Loucy (cell line): ENCODE measurements at regions not wholly inside any gene's neighbourhood (a gene's known extent, or its start where the extent isn't known, plus 50 kb on each side); places are given as distances from the start of the nearest gene placed in this dataset.

Source experiments
- H2AFZ ChIP-seq: fragments of 200-600 bp; sonication (generic); 2 replicates; pipeline ENCODE4 v1.6.0; 2016; ENCODE audit warnings: antibody characterized with exemption, mild to moderate bottlenecking, low read length, moderate library complexity
- H3F3A ChIP-seq: fragments of 200-600 bp; 2 replicates; pipeline ENCODE4 v1.6.0; 2016; ENCODE audit warnings: antibody characterized with exemption, low read depth, mild to moderate bottlenecking
- H3K27me3 ChIP-seq: fragments of 200-600 bp; sonication (generic); 2 replicates; pipeline ENCODE4 v1.6.1; 2014; ENCODE audit warnings: low read length, mild to moderate bottlenecking; ENCODE audit not compliant: insufficient read depth, poor library complexity, severe bottlenecking
- H3K36me3 ChIP-seq: fragments of 200-600 bp; sonication (generic); 2 replicates; pipeline ENCODE4 v1.6.1; 2016; ENCODE audit warnings: low read length; ENCODE audit not compliant: insufficient read depth
- H3K4me1 ChIP-seq: fragments of 200-600 bp; sonication (generic); 2 replicates; pipeline ENCODE4 v1.5.1; 2014; ENCODE audit warnings: low read length, mild to moderate bottlenecking; ENCODE audit not compliant: insufficient read depth, poor library complexity, severe bottlenecking
- H3K4me2 ChIP-seq: fragments of 200-600 bp; sonication (generic); 2 replicates; pipeline ENCODE4 v1.6.0; 2014; ENCODE audit warnings: antibody characterized with exemption, low read length, low read depth, mild to moderate bottlenecking; ENCODE audit not compliant: poor library complexity, severe bottlenecking
- H3K4me3 ChIP-seq: fragments of 200-600 bp; sonication (generic); 2 replicates; pipeline ENCODE4 v1.5.1; 2014; ENCODE audit warnings: low read length, mild to moderate bottlenecking, mixed read lengths; ENCODE audit not compliant: poor library complexity, severe bottlenecking
- H3K79me2 ChIP-seq: fragments of 200-600 bp; sonication (generic); 2 replicates; pipeline ENCODE4 v1.6.1; 2014; ENCODE audit warnings: low read length; ENCODE audit not compliant: insufficient read depth
- H3K9ac ChIP-seq: fragments of 200-600 bp; sonication (generic); 2 replicates; pipeline ENCODE4 v1.6.0; 2014; ENCODE audit warnings: mild to moderate bottlenecking, low read depth, low read length, moderate library complexity; ENCODE audit not compliant: poor library complexity, severe bottlenecking
- H3K9me2 ChIP-seq: fragments of 200-600 bp; sonication (generic); replicated peaks from 2 replicates; pipeline ENCODE4 v1.6.1; 2016; ENCODE audit warnings: low read depth, low read length, mixed read lengths
- H3K9me3 ChIP-seq: fragments of 200-600 bp; sonication (generic); 2 replicates; pipeline ENCODE4 v1.6.1; 2014; ENCODE audit warnings: mild to moderate bottlenecking, antibody characterized with exemption, low read length, low read depth; ENCODE audit not compliant: insufficient read depth
- H4K20me1 ChIP-seq: fragments of 200-600 bp; sonication (generic); 2 replicates; pipeline ENCODE4 v1.6.0; 2014; ENCODE audit warnings: antibody characterized with exemption, low read length, mild to moderate bottlenecking; ENCODE audit not compliant: insufficient read depth, poor library complexity, severe bottlenecking
- EZH2phosphoT487 ChIP-seq: fragments of 200-600 bp; IDR thresholded peaks from 2 replicates; pipeline ENCODE4 v1.6.1; 2018; ENCODE audit warnings: antibody characterized with exemption, mild to moderate bottlenecking, moderate library complexity, borderline replicate concordance
- TF ChIP-seq, protein P1 (sequence below): fragments of 200-600 bp; sonication (generic); conservative IDR thresholded peaks from 2 replicates; pipeline ENCODE4 v1.5.1; 2014; ENCODE audit warnings: mild to moderate bottlenecking, antibody characterized with exemption, low read length

DNA sequence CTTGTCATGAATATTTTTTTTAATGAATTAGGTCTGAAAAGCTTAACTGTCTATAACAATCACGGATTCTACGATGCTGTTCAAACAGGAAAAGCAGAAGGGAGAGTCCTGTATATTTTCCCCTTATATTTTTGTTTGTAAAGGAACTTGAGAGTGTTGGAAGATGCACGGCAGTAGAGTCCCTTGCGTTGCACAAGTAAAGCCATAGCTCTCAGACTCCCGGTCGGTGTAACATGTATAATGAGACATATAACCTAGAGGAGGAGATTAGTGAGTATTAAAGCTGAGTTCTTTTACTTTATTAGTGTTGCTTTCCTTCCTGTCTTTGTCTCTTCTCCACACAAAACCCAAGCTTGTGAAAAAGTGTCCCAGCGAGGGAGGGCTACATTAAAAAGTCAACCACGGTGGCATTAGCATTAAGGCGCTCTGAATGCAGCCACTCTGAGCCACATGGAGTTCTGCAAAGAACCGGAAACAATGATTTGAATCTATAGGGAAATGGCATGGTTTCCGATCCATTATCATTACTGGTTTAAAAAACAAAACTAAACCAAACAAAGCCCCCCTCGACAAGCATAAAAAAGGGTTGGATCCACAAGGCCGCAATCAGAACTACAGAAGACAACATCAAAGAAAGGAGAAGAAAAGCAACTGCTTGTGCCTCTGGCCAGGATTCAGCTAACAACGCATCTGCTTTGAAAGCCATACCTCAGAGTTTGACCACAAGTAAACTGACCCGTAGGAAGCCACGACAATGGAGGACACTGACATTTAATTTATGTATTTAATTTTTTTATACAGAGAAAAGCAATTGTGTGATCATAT, 356.8 kb downstream of the LMO4 start:
- Histone ChIP-seq H3K27me3 (no peaks in the 10 kb centered on the region), H3K4me1 (peaks cover 37% of the 10 kb centered on the region), H3K79me2 (no peaks in the 10 kb centered on the region), H2AFZ (peak overlapping the region; percentile 73), H3K4me2 (peak overlapping the region; percentile 81), H3K4me3 (peak overlapping the region; percentile 73), H3F3A (peaks cover 12% of the 10 kb centered on the region), H3K9me3 (no peaks in the 10 kb centered on the region), H3K9me2 (no peaks in the 10 kb centered on the region), H3K9ac (peak overlapping the region; percentile 67), H3K36me3 (no peaks in the 10 kb centered on the region), H4K20me1 (no peaks in the 10 kb centered on the region)
- TF ChIP-seq, protein P1, sequence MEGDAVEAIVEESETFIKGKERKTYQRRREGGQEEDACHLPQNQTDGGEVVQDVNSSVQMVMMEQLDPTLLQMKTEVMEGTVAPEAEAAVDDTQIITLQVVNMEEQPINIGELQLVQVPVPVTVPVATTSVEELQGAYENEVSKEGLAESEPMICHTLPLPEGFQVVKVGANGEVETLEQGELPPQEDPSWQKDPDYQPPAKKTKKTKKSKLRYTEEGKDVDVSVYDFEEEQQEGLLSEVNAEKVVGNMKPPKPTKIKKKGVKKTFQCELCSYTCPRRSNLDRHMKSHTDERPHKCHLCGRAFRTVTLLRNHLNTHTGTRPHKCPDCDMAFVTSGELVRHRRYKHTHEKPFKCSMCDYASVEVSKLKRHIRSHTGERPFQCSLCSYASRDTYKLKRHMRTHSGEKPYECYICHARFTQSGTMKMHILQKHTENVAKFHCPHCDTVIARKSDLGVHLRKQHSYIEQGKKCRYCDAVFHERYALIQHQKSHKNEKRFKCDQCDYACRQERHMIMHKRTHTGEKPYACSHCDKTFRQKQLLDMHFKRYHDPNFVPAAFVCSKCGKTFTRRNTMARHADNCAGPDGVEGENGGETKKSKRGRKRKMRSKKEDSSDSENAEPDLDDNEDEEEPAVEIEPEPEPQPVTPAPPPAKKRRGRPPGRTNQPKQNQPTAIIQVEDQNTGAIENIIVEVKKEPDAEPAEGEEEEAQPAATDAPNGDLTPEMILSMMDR, result no peak
- TF ChIP-seq EZH2phosphoT487, result no peak

GRCh38 chr1:87686136-87686495, 357.4 kb downstream of the LMO4 start:
- Histone ChIP-seq H3K4me3 (peak overlapping the region; percentile 73), H3K9me2 (no peaks in the 10 kb centered on the region), H3K9me3 (no peaks in the 10 kb centered on the region), H3K4me1 (peaks cover 37% of the 10 kb centered on the region), H3K36me3 (no peaks in the 10 kb centered on the region), H2AFZ (peak overlapping the region; percentile 73), H3K4me2 (peak overlapping the region; percentile 81), H3K79me2 (no peaks in the 10 kb centered on the region), H3F3A (peaks cover 12% of the 10 kb centered on the region), H3K27me3 (no peaks in the 10 kb centered on the region), H4K20me1 (no peaks in the 10 kb centered on the region), H3K9ac (peak overlapping the region; percentile 67)
- no peak for TF ChIP-seq EZH2phosphoT487
- TF ChIP-seq, protein P1, result no peak

GRCh38 chr1:87686671-87687070, 358.0 kb downstream of the LMO4 start:
- Histone ChIP-seq H3K79me2 (no peaks in the 10 kb centered on the region), H3F3A (peaks cover 12% of the 10 kb centered on the region), H3K4me1 (peaks cover 37% of the 10 kb centered on the region), H4K20me1 (no peaks in the 10 kb centered on the region), H3K9me2 (no peaks in the 10 kb centered on the region), H3K4me2 (peak overlapping the region; percentile 81), H3K36me3 (no peaks in the 10 kb centered on the region), H2AFZ (peak overlapping the region; percentile 73), H3K9ac (peak overlapping the region; percentile 67), H3K4me3 (no peak overlapping the region), H3K27me3 (no peaks in the 10 kb centered on the region), H3K9me3 (no peaks in the 10 kb centered on the region)
- TF ChIP-seq, protein P1, result no peak
- no peak for TF ChIP-seq EZH2phosphoT487
